K562 (cell line): ENCODE measurements at regions not wholly inside any gene's neighbourhood (a gene's known extent, or its start where the extent isn't known, plus 50 kb on each side); places are given as distances from the start of the nearest gene placed in this dataset.

ENCODE experiments used
- ATAC-seq: fragments of 200-7000 bp; cut with Tn5 transposase; 3 replicates; pipeline ENCODE4 v1.9.1; 2020; ENCODE audit warnings: moderate library complexity
- BruUV-seq: library from RNA; stranded (reverse); fragments of 400-500 nt; replicated peaks from 2 replicates; lab custom pipeline; 2021; lab: Mats Ljungman, UMichigan
- CTCF ChIA-PET: fragments of 300-600 bp; formaldehyde crosslinking; extraction: SDS; loops from one replicate; lab custom pipeline; 2021; ENCODE audit warnings: low intra/inter-chr PET ratio; lab: Yijun Ruan, JAX
- POLR2A ChIA-PET: fragments of 300-600, 350-650 bp; sonication (Branson Sonifier 250); formaldehyde crosslinking; extraction: SDS; loops from one replicate; lab custom pipeline; 2021; ENCODE audit warnings: antibody characterized with exemption, inconsistent platforms; lab: Yijun Ruan, JAX
- DNase-seq, 4 experiments: peaks; one replicate each; pipeline versions ENCODE4 v3.0.0 to v3.0.0-alpha.2; 2011 to 2018; ENCODE audit warnings: low spot score in 3 of 4, mixed read lengths in 3 of 4; ENCODE audit errors: extremely low read depth in 1 of 4
- FAIRE-seq: peaks from 2 replicates; lab custom pipeline; 2011; peaks lifted over from hg19 to GRCh38; lab: Jason Lieb, UNC
- H2AFZ ChIP-seq: 2 replicates; pipeline ENCODE4 v1.6.0; 2011; ENCODE audit warnings: low read depth, low read length, control low read depth, inconsistent platforms
- H3K27ac ChIP-seq: fragments of 200-600 bp; 3 replicates; pipeline ENCODE4 v1.8.0; 2011; ENCODE audit warnings: low read depth, mild to moderate bottlenecking, control low read depth, inconsistent platforms, low read length, moderate library complexity, mixed read lengths; ENCODE audit errors: extremely low read depth
- H3K27me3 ChIP-seq, 2 experiments: fragments of 300-600 bp in 1 of 2; 2 replicates in 1 of 2; 3 replicates in 1 of 2; pipeline versions ENCODE4 v1.6.0 to v1.8.0; 2011; ENCODE audit warnings: inconsistent platforms in 2 of 2, low read length in 2 of 2, mild to moderate bottlenecking in 1 of 2, mixed read lengths in 1 of 2, moderate library complexity in 1 of 2; ENCODE audit not compliant: control insufficient read depth in 2 of 2, insufficient read depth in 2 of 2
- H3K36me3 ChIP-seq: fragments of 300-600 bp; 3 replicates; pipeline ENCODE4 v1.8.0; 2011; ENCODE audit warnings: mild to moderate bottlenecking, low read length, inconsistent platforms; ENCODE audit not compliant: control insufficient read depth, insufficient read depth
- H3K4me1 ChIP-seq, 2 experiments: fragments of 200-600 bp in 1 of 2; replicated peaks in 1 of 2; 2 replicates in 1 of 2; 3 replicates in 1 of 2; pipeline versions ENCODE4 v1.5.1 to v1.8.0; 2011; ENCODE audit warnings: inconsistent platforms in 2 of 2, low read length in 2 of 2, mild to moderate bottlenecking in 1 of 2, mixed read lengths in 1 of 2, moderate library complexity in 1 of 2; ENCODE audit not compliant: control insufficient read depth in 2 of 2, insufficient read depth in 2 of 2
- H3K4me2 ChIP-seq: 2 replicates; pipeline ENCODE4 v1.6.1; 2011; ENCODE audit warnings: low read length, control low read depth, inconsistent platforms, mixed read lengths; ENCODE audit not compliant: insufficient read depth
- H3K4me3 ChIP-seq: fragments of 200-600 bp; sonication (generic), shearing (Covaris generic); 2 replicates; pipeline ENCODE4 v1.5.1; 2016; ENCODE audit warnings: control low read depth, inconsistent platforms
- H3K79me2 ChIP-seq: fragments of 200-600 bp; 3 replicates; pipeline ENCODE4 v1.8.0; 2011; ENCODE audit warnings: low read length, inconsistent platforms; ENCODE audit not compliant: control insufficient read depth, insufficient read depth
- H3K9ac ChIP-seq, 2 experiments: 2 replicates each; pipeline versions ENCODE4 v1.6.0 to v1.6.1; 2011; ENCODE audit warnings: low read depth in 2 of 2, low read length in 2 of 2, control low read depth in 1 of 2, inconsistent platforms in 1 of 2, mild to moderate bottlenecking in 1 of 2, mixed read lengths in 1 of 2; ENCODE audit not compliant: insufficient read depth in 1 of 2
- H3K9me1 ChIP-seq: one replicate; pipeline ENCODE4 v1.6.0; 2011; ENCODE audit warnings: inconsistent platforms, mild to moderate bottlenecking, low read length, moderate library complexity; ENCODE audit not compliant: control insufficient read depth, insufficient read depth
- H3K9me3 ChIP-seq: replicated peaks from 2 replicates; pipeline ENCODE4 v1.5.1; 2011; ENCODE audit warnings: low read depth, low read length, inconsistent platforms; ENCODE audit not compliant: control insufficient read depth, insufficient read depth
- H4K20me1 ChIP-seq: replicated peaks from 2 replicates; pipeline ENCODE4 v1.6.1; 2011; ENCODE audit warnings: low read length, inconsistent platforms, mixed read lengths; ENCODE audit not compliant: control insufficient read depth, insufficient read depth
- PHTF2 ChIP-seq: fragments of 250-450 bp; sonication (Bioruptor Pico); IDR thresholded peaks from 2 replicates; pipeline ENCODE4 v1.5.0; 2021; ENCODE audit warnings: mild to moderate bottlenecking
- SMAD3 ChIP-seq: fragments of 450-650 bp; formaldehyde crosslinking; conservative IDR thresholded peaks from 2 replicates; pipeline ENCODE4 v1.4.0; 2020; ENCODE audit warnings: mild to moderate bottlenecking
- SMARCC2 ChIP-seq: fragments of 450-650 bp; IDR thresholded peaks from 2 replicates; pipeline ENCODE4 v1.6.1; 2017; ENCODE audit warnings: antibody characterized with exemption, moderate library complexity, mild to moderate bottlenecking, low read depth
- TEAD4 ChIP-seq, 2 experiments: sonication (generic) in 1 of 2; formaldehyde crosslinking in 1 of 2; IDR thresholded peaks; 2 replicates each; pipeline versions ENCODE4 v1.6.1 to v1.8.0; 2012 to 2022; ENCODE audit warnings: borderline replicate concordance in 1 of 2, inconsistent platforms in 1 of 2, low read length in 1 of 2, mild to moderate bottlenecking in 1 of 2, missing genetic modification reagents in 1 of 2
- UBTF ChIP-seq, 2 experiments: IDR thresholded peaks; 2 replicates each; pipeline ENCODE4 v1.6.1; 2012; ENCODE audit warnings: improper control_type of control experiment in 2 of 2, low read depth in 2 of 2, low read length in 2 of 2, borderline replicate concordance in 1 of 2
- WGBS: fragments of 100-300 bp; shearing (Covaris generic); methylation state at CpG from one replicate; pipeline ENCODE4 v1.1.6; 2016; ENCODE audit warnings: low coverage, mixed read lengths; ENCODE audit not compliant: insufficient coverage; ENCODE audit errors: missing lambda C conversion rate; 5-methylcytosine and 5-hydroxymethylcytosine counted together
- in situ Hi-C: fragments of 300-500 bp; cut with MboI; formaldehyde crosslinking; loops from 4 replicates; pipeline ENCODE4 v1.15.0; 2018; ENCODE audit warnings: inconsistent platforms, mixed read lengths
- intact Hi-C: fragments of 100-400 bp; cut with micrococcal nuclease; formaldehyde crosslinking; loops from 2 replicates; pipeline ENCODE4 v1.14.2; 2022
- TF ChIP-seq, protein P1 (sequence below): sonication (generic); formaldehyde crosslinking; IDR thresholded peaks from 2 replicates; pipeline ENCODE4 v1.8.1; 2023; ENCODE audit warnings: mild to moderate bottlenecking, missing genetic modification reagents
- TF ChIP-seq, protein P2 (sequence below), 3 experiments: fragments of 200-800 bp in 1 of 3; sonication (Bioruptor generic) in 1 of 3; sonication (generic) in 1 of 3; formaldehyde crosslinking in 1 of 3; IDR thresholded peaks; 2 replicates each; pipeline versions ENCODE4 v1.6.1 to v1.8.0; 2016 to 2022; ENCODE audit warnings: mild to moderate bottlenecking in 2 of 3, missing compliant biosample characterization in 2 of 3, missing genetic modification characterization in 2 of 3, missing genetic modification reagents in 1 of 3

DNA sequence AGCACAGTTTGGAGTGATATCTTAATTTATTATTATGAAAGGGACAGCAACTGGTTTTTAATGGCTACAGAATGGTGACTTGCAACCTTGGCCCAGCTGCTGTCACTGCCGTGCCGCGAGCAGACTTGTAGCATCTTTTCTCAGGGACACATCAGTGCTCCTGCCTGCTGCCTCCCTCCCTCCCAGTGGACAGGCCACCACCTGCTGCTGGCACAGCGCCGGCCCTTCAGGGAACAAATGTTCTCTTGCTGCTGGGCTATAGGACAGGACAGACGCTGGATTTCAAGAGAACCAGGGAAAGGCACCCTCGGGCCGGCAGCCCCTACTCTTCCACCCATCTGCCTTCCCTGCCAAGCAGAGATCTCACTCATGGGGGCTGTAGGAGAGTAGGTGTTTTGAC lies 413.8 kb upstream of the NFIA start:
- Histone ChIP-seq H3K27me3 (no peaks in the 10 kb centered on the region), H2AFZ (no peak overlapping the region), H3K4me3 (no peak overlapping the region), H3K36me3 (no peaks in the 10 kb centered on the region), H3K79me2 (no peaks in the 10 kb centered on the region), H3K4me1 (no peaks in the 10 kb centered on the region), H4K20me1 (no peaks in the 10 kb centered on the region), H3K9me1 (no peaks in the 10 kb centered on the region), H3K9ac (no peak overlapping the region), H3K4me2 (no peak overlapping the region), H3K9me3 (no peaks in the 10 kb centered on the region), H3K27ac (no peak overlapping the region)
- no peak for ATAC-seq
- no peak for FAIRE-seq
- in situ Hi-C loops (no loop called here), intact Hi-C loops (no loop called here)
- no peak for DNase-seq
- no TSS peak for BruUV-seq
- ChIA-PET CTCF (no interaction called here), POLR2A (no interaction called here)
- TF ChIP-seq, protein P1, sequence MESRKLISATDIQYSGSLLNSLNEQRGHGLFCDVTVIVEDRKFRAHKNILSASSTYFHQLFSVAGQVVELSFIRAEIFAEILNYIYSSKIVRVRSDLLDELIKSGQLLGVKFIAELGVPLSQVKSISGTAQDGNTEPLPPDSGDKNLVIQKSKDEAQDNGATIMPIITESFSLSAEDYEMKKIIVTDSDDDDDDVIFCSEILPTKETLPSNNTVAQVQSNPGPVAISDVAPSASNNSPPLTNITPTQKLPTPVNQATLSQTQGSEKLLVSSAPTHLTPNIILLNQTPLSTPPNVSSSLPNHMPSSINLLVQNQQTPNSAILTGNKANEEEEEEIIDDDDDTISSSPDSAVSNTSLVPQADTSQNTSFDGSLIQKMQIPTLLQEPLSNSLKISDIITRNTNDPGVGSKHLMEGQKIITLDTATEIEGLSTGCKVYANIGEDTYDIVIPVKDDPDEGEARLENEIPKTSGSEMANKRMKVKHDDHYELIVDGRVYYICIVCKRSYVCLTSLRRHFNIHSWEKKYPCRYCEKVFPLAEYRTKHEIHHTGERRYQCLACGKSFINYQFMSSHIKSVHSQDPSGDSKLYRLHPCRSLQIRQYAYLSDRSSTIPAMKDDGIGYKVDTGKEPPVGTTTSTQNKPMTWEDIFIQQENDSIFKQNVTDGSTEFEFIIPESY (CRISPR knock-in tag), result no peak
- TF ChIP-seq, protein P2, sequence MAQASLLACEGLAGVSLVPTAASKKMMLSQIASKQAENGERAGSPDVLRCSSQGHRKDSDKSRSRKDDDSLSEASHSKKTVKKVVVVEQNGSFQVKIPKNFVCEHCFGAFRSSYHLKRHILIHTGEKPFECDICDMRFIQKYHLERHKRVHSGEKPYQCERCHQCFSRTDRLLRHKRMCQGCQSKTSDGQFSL (CRISPR knock-in tag; IDR thresholded peaks at IDR 0.05), result no peak
- TF ChIP-seq, protein P2 (tag; IDR thresholded peaks at IDR 0.05), result no peak
- no peak for TF ChIP-seq SMAD3 (CRISPR knock-in tag)
- TF ChIP-seq PHTF2, result no peak
- TF ChIP-seq UBTF (IDR thresholded peaks at IDR 0.05; ENCODE audit: borderline replicate concordance in 1 of 2, low read depth in 2 of 2, low read length in 2 of 2), result no peak
- TF ChIP-seq TEAD4 (IDR thresholded peaks at IDR 0.05; ENCODE audit: low read length), result no peak
- TF ChIP-seq TEAD4 (CRISPR knock-in tag; IDR thresholded peaks at IDR 0.05; ENCODE audit: borderline replicate concordance), result no peak
- no peak for TF ChIP-seq SMARCC2
- 2% methylated on average over 8 of the region's 8 CpGs for WGBS
